WTC11 (cell line): ENCODE measurements at regions not wholly inside any gene's neighbourhood (a gene's known extent, or its start where the extent isn't known, plus 50 kb on each side); places are given as distances from the start of the nearest gene placed in this dataset.

Experiments used
- ATAC-seq: fragments of 200-7000 bp; cut with Tn5 transposase; 2 replicates; pipeline ENCODE4 v1.10.0; 2021; ENCODE audit warnings: mild to moderate bottlenecking, moderate library complexity
- CTCF ChIA-PET: fragments of 300-600 bp; sonication (Branson Sonifier 250); formaldehyde crosslinking; loops from one replicate; lab custom pipeline; 2021; ENCODE audit warnings: antibody characterized with exemption; lab: Charles Lee
- POLR2A ChIA-PET: fragments of 350-600 bp; sonication (Branson Sonifier 250); formaldehyde crosslinking; loops from one replicate; lab custom pipeline; 2021; ENCODE audit warnings: antibody characterized with exemption; lab: Charles Lee
- DNase-seq: peaks from one replicate; pipeline ENCODE4 v3.0.0; 2021; ENCODE audit warnings: low spot score
- H3K27ac Mint-ChIP-seq: 2 replicates; pipeline ENCODE4 v1.8.0; 2021; ENCODE audit warnings: mixed read lengths
- H3K27me3 Mint-ChIP-seq: 2 replicates; pipeline ENCODE4 v1.8.0; 2021; ENCODE audit warnings: low read depth, mild to moderate bottlenecking, moderate library complexity, mixed read lengths
- H3K36me3 Mint-ChIP-seq: 2 replicates; pipeline ENCODE4 v1.8.0; 2021; ENCODE audit warnings: mixed read lengths
- H3K4me1 Mint-ChIP-seq: 2 replicates; pipeline ENCODE4 v1.8.0; 2022; ENCODE audit warnings: mixed read lengths
- H3K4me3 Mint-ChIP-seq: 2 replicates; pipeline ENCODE4 v1.8.0; 2021; ENCODE audit warnings: mild to moderate bottlenecking, moderate library complexity, mixed read lengths
- H3K9me3 Mint-ChIP-seq: 2 replicates; pipeline ENCODE4 v1.8.0; 2021; ENCODE audit warnings: mixed read lengths
- JAZF1 ChIP-seq: fragments of 250-450 bp; sonication (Bioruptor Pico); IDR thresholded peaks from 2 replicates; pipeline ENCODE4 v1.9.0; 2021; ENCODE audit warnings: moderate library complexity, mild to moderate bottlenecking, inconsistent platforms
- MLX ChIP-seq: sonication (generic); formaldehyde crosslinking; IDR thresholded peaks from 2 replicates; pipeline ENCODE4 v1.8.1; 2023; ENCODE audit warnings: mild to moderate bottlenecking, missing genetic modification reagents, moderate library complexity
- NFE2L1 ChIP-seq: sonication (generic); formaldehyde crosslinking; IDR thresholded peaks from 2 replicates; pipeline ENCODE4 v1.8.1; 2023; ENCODE audit warnings: missing genetic modification reagents
- NR2C2 ChIP-seq: sonication (generic); formaldehyde crosslinking; IDR thresholded peaks from 2 replicates; pipeline ENCODE4 v1.8.0; 2022; ENCODE audit warnings: mild to moderate bottlenecking, missing genetic modification reagents
- OVOL2 ChIP-seq: fragments of 250-450 bp; sonication (Bioruptor Pico); IDR thresholded peaks from 2 replicates; pipeline ENCODE4 v1.9.0; 2021; ENCODE audit warnings: mild to moderate bottlenecking, borderline replicate concordance
- PREB ChIP-seq: sonication (generic); formaldehyde crosslinking; IDR thresholded peaks from 2 replicates; pipeline ENCODE4 v1.8.1; 2022; ENCODE audit warnings: mild to moderate bottlenecking, missing genetic modification reagents, moderate library complexity, borderline replicate concordance
- SMAD4 ChIP-seq: sonication (generic); formaldehyde crosslinking; IDR thresholded peaks from 2 replicates; pipeline ENCODE4 v1.8.0; 2022; ENCODE audit warnings: mild to moderate bottlenecking, missing genetic modification reagents
- TEAD4 ChIP-seq: sonication (generic); formaldehyde crosslinking; IDR thresholded peaks from 2 replicates; pipeline ENCODE4 v1.8.0; 2022; ENCODE audit warnings: mild to moderate bottlenecking, missing genetic modification reagents
- TP53 ChIP-seq: sonication (generic); formaldehyde crosslinking; IDR thresholded peaks from 2 replicates; pipeline ENCODE4 v1.8.1; 2023; ENCODE audit warnings: mild to moderate bottlenecking, missing genetic modification reagents
- ZBTB43 ChIP-seq: sonication (generic); formaldehyde crosslinking; IDR thresholded peaks from 2 replicates; pipeline ENCODE4 v1.8.1; 2023; ENCODE audit warnings: mild to moderate bottlenecking, missing genetic modification reagents
- ZMAT4 ChIP-seq: fragments of 250-450 bp; sonication (Bioruptor Pico); IDR thresholded peaks from 2 replicates; pipeline ENCODE4 v1.9.0; 2021; ENCODE audit warnings: mild to moderate bottlenecking
- ZNF121 ChIP-seq: sonication (generic); formaldehyde crosslinking; IDR thresholded peaks from 2 replicates; pipeline ENCODE4 v1.8.0; 2023; ENCODE audit warnings: missing genetic modification reagents
- ZNF416 ChIP-seq: fragments of 250-450 bp; sonication (Bioruptor Pico); IDR thresholded peaks from 2 replicates; pipeline ENCODE4 v1.9.0; 2021; ENCODE audit warnings: mild to moderate bottlenecking, inconsistent platforms
- ZNF671 ChIP-seq: fragments of 250-450 bp; sonication (Bioruptor Pico); IDR thresholded peaks from 2 replicates; pipeline ENCODE4 v1.8.0; 2021; ENCODE audit warnings: mild to moderate bottlenecking
- TF ChIP-seq, protein P1 (sequence below): sonication (generic); formaldehyde crosslinking; IDR thresholded peaks from 2 replicates; pipeline ENCODE4 v1.8.1; 2023; ENCODE audit warnings: mild to moderate bottlenecking, moderate library complexity, missing genetic modification reagents
- TF ChIP-seq, protein P2 (sequence below): fragments of 250-450 bp; sonication (Bioruptor Pico); IDR thresholded peaks from 2 replicates; pipeline ENCODE4 v1.8.0; 2021; ENCODE audit warnings: mild to moderate bottlenecking
- TF ChIP-seq, protein P3 (sequence below): sonication (generic); formaldehyde crosslinking; IDR thresholded peaks from 2 replicates; pipeline ENCODE4 v1.8.1; 2023; ENCODE audit warnings: mild to moderate bottlenecking, missing genetic modification reagents, borderline replicate concordance

- TF ChIP-seq, protein P1, sequence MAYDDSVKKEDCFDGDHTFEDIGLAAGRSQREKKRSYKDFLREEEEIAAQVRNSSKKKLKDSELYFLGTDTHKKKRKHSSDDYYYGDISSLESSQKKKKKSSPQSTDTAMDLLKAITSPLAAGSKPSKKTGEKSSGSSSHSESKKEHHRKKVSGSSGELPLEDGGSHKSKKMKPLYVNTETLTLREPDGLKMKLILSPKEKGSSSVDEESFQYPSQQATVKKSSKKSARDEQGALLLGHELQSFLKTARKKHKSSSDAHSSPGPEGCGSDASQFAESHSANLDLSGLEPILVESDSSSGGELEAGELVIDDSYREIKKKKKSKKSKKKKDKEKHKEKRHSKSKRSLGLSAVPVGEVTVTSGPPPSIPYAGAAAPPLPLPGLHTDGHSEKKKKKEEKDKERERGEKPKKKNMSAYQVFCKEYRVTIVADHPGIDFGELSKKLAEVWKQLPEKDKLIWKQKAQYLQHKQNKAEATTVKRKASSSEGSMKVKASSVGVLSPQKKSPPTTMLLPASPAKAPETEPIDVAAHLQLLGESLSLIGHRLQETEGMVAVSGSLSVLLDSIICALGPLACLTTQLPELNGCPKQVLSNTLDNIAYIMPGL = no peak
- TF ChIP-seq TEAD4 (CRISPR knock-in tag) (no peak), MLX (CRISPR knock-in tag) (no peak), JAZF1 (CRISPR knock-in tag) (no peak)
- TF ChIP-seq, protein P2, sequence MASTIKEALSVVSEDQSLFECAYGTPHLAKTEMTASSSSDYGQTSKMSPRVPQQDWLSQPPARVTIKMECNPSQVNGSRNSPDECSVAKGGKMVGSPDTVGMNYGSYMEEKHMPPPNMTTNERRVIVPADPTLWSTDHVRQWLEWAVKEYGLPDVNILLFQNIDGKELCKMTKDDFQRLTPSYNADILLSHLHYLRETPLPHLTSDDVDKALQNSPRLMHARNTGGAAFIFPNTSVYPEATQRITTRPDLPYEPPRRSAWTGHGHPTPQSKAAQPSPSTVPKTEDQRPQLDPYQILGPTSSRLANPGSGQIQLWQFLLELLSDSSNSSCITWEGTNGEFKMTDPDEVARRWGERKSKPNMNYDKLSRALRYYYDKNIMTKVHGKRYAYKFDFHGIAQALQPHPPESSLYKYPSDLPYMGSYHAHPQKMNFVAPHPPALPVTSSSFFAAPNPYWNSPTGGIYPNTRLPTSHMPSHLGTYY (CRISPR knock-in tag) = no peak
Measured at GRCh38 chr9:82404196-82404870, 415.8 kb downstream of the SPATA31D1 start (continued).

GRCh38 chr9:82404881-82405280 is 416.3 kb downstream of the SPATA31D1 start:
- DNase-seq (no peak), ATAC-seq (no peak)
- CTCF ChIA-PET = no interaction called here
- Mint-ChIP-seq H3K9me3 (peaks cover 9% of the 10 kb centered on the region; the same call in 1 of the 2 replicates), H3K4me1 (no peaks in the 10 kb centered on the region), H3K4me3 (no peak overlapping the region), H3K36me3 (no peaks in the 10 kb centered on the region), H3K27ac (no peak overlapping the region), H3K27me3 (no peaks in the 10 kb centered on the region)
- POLR2A ChIA-PET = no interaction called here
- TF ChIP-seq NFE2L1 (no peak), JAZF1 (CRISPR knock-in tag) (no peak), ZMAT4 (no peak), OVOL2 (CRISPR knock-in tag) (no peak), ZNF671 (no peak), ZNF416 (CRISPR knock-in tag) (no peak), ZNF121 (CRISPR knock-in tag) (no peak), TP53 (CRISPR knock-in tag) (no peak), PREB (CRISPR knock-in tag) (no peak), NR2C2 (no peak), ZBTB43 (CRISPR knock-in tag) (no peak), SMAD4 (CRISPR knock-in tag) (no peak)
- TF ChIP-seq, protein P3, sequence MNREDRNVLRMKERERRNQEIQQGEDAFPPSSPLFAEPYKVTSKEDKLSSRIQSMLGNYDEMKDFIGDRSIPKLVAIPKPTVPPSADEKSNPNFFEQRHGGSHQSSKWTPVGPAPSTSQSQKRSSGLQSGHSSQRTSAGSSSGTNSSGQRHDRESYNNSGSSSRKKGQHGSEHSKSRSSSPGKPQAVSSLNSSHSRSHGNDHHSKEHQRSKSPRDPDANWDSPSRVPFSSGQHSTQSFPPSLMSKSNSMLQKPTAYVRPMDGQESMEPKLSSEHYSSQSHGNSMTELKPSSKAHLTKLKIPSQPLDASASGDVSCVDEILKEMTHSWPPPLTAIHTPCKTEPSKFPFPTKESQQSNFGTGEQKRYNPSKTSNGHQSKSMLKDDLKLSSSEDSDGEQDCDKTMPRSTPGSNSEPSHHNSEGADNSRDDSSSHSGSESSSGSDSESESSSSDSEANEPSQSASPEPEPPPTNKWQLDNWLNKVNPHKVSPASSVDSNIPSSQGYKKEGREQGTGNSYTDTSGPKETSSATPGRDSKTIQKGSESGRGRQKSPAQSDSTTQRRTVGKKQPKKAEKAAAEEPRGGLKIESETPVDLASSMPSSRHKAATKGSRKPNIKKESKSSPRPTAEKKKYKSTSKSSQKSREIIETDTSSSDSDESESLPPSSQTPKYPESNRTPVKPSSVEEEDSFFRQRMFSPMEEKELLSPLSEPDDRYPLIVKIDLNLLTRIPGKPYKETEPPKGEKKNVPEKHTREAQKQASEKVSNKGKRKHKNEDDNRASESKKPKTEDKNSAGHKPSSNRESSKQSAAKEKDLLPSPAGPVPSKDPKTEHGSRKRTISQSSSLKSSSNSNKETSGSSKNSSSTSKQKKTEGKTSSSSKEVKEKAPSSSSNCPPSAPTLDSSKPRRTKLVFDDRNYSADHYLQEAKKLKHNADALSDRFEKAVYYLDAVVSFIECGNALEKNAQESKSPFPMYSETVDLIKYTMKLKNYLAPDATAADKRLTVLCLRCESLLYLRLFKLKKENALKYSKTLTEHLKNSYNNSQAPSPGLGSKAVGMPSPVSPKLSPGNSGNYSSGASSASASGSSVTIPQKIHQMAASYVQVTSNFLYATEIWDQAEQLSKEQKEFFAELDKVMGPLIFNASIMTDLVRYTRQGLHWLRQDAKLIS = no peak
